ENCODE measurements at regions not wholly inside any gene's neighbourhood (a gene's known extent, or its start where the extent isn't known, plus 50 kb on each side); places are given as distances from the start of the nearest gene placed in this dataset.

DNA sequence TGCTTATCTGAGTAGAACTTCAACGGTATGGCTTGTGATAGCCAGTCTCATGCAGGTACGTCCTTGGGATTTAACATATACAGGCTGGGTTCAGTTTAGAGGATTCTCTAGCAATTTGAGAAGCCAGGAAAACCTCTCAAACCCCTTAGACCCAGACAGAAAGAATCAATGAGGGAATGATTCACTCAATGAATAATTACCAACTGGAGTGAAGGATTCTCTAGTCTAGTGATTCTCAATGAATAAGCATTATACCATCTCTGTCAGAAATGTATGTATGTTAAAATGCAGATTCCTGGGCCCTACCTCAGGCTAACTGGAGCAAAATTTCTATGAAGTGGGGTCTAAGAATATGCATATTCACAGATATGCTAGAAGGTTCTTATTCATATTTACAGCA lies 54.5 kb upstream of the APP start:
- POLR2A ChIA-PET = no interaction called here
- no peak overlapping the region for H3K4me3 ChIP-seq (ENCODE audit: low read depth in 2 of 2, low read length in 2 of 2)
- TF ChIP-seq TCF7L2 (IDR thresholded peaks at IDR 0.05; ENCODE audit: low read depth, low read length) = no peak
- no peak for TF ChIP-seq POLR2AphosphoS5 (IDR thresholded peaks at IDR 0.05; ENCODE audit: low read depth, low read length)
- TF ChIP-seq, protein P1, sequence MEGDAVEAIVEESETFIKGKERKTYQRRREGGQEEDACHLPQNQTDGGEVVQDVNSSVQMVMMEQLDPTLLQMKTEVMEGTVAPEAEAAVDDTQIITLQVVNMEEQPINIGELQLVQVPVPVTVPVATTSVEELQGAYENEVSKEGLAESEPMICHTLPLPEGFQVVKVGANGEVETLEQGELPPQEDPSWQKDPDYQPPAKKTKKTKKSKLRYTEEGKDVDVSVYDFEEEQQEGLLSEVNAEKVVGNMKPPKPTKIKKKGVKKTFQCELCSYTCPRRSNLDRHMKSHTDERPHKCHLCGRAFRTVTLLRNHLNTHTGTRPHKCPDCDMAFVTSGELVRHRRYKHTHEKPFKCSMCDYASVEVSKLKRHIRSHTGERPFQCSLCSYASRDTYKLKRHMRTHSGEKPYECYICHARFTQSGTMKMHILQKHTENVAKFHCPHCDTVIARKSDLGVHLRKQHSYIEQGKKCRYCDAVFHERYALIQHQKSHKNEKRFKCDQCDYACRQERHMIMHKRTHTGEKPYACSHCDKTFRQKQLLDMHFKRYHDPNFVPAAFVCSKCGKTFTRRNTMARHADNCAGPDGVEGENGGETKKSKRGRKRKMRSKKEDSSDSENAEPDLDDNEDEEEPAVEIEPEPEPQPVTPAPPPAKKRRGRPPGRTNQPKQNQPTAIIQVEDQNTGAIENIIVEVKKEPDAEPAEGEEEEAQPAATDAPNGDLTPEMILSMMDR (IDR thresholded peaks at IDR 0.05) = no peak
- TF ChIP-seq, protein P2, sequence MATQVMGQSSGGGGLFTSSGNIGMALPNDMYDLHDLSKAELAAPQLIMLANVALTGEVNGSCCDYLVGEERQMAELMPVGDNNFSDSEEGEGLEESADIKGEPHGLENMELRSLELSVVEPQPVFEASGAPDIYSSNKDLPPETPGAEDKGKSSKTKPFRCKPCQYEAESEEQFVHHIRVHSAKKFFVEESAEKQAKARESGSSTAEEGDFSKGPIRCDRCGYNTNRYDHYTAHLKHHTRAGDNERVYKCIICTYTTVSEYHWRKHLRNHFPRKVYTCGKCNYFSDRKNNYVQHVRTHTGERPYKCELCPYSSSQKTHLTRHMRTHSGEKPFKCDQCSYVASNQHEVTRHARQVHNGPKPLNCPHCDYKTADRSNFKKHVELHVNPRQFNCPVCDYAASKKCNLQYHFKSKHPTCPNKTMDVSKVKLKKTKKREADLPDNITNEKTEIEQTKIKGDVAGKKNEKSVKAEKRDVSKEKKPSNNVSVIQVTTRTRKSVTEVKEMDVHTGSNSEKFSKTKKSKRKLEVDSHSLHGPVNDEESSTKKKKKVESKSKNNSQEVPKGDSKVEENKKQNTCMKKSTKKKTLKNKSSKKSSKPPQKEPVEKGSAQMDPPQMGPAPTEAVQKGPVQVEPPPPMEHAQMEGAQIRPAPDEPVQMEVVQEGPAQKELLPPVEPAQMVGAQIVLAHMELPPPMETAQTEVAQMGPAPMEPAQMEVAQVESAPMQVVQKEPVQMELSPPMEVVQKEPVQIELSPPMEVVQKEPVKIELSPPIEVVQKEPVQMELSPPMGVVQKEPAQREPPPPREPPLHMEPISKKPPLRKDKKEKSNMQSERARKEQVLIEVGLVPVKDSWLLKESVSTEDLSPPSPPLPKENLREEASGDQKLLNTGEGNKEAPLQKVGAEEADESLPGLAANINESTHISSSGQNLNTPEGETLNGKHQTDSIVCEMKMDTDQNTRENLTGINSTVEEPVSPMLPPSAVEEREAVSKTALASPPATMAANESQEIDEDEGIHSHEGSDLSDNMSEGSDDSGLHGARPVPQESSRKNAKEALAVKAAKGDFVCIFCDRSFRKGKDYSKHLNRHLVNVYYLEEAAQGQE (IDR thresholded peaks at IDR 0.05; ENCODE audit: insufficient read depth in 1 of 2, low read depth in 2 of 2, low read length in 1 of 2) = no peak
- TF ChIP-seq SIN3A (IDR thresholded peaks at IDR 0.05; ENCODE audit: borderline replicate concordance, insufficient read depth, low read depth, low read length) = no peak
- H3K27ac ChIP-seq (ENCODE audit: low read length) = no peak overlapping the region
- no peak for DNase-seq (ENCODE audit: low read depth, low spot score)
- H3K4me1 ChIP-seq (ENCODE audit: control insufficient read depth, insufficient read depth, low read length) = no peaks in the 10 kb centered on the region
- intact Hi-C loops (cut with micrococcal nuclease; ENCODE audit: unreplicated experiment) (no loop called here), in situ Hi-C loops (cut with HindIII; ENCODE audit: low pct_unique_long_range_greater_than_20kb, low sequenced_read_pairs) (no loop called here)
- CTCF ChIA-PET = no interaction called here
- BruUV-seq (replicated peaks) = no TSS peak
- no peaks in the 10 kb centered on the region for H3K9me3 ChIP-seq (ENCODE audit: control insufficient read depth, insufficient read depth, low read depth, low read length)
- no peak for ATAC-seq
- no peaks in the 10 kb centered on the region for H3K27me3 ChIP-seq (ENCODE audit: control insufficient read depth, insufficient read depth, low read length)
- H3K36me3 ChIP-seq (ENCODE audit: control insufficient read depth, insufficient read depth, low read length) = no peaks in the 10 kb centered on the region

DNA sequence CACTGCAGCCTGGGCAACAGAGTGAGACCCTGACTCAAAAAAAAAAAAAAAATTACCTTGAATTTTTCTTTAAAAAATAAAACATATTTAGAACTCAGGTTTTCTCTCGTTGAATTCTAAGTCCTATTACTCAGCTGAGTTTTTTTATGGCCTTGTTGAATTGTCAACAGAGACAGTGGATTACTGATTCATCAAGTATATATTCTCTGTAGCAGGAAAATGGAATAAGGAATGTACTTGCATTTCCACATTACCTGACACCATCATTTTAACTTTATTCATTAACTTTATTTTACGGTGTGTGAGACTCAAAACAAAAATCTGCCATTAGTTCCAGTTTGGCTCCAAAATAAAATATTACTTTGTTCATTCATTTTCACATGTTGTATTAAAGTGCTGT lies 53.8 kb upstream of the APP start:
- H3K27me3 ChIP-seq (ENCODE audit: control insufficient read depth, insufficient read depth, low read length) = no peaks in the 10 kb centered on the region
- no peaks in the 10 kb centered on the region for H3K4me1 ChIP-seq (ENCODE audit: control insufficient read depth, insufficient read depth, low read length)
- no peaks in the 10 kb centered on the region for H3K36me3 ChIP-seq (ENCODE audit: control insufficient read depth, insufficient read depth, low read length)
- intact Hi-C loops (cut with micrococcal nuclease; ENCODE audit: unreplicated experiment) = no loop called here
- no peak overlapping the region for H3K27ac ChIP-seq (ENCODE audit: low read length)
- ATAC-seq (no peak), DNase-seq (ENCODE audit: low read depth, low spot score) (no peak)
- in situ Hi-C loops (cut with HindIII; ENCODE audit: low pct_unique_long_range_greater_than_20kb, low sequenced_read_pairs) = no loop called here
- ChIA-PET POLR2A (interaction anchor here (0.7 kb wide), 1 partner anchor 106 kb away, joined by 7 read pairs; no protein-coding TSS in a partner anchor), CTCF (no interaction called here)
- BruUV-seq (replicated peaks) = no TSS peak
- no peaks in the 10 kb centered on the region for H3K9me3 ChIP-seq (ENCODE audit: control insufficient read depth, insufficient read depth, low read depth, low read length)
- no peak overlapping the region for H3K4me3 ChIP-seq (ENCODE audit: low read depth in 2 of 2, low read length in 2 of 2)
- TF ChIP-seq, protein P1 (IDR thresholded peaks at IDR 0.05) = no peak
- TF ChIP-seq TCF7L2 (IDR thresholded peaks at IDR 0.05; ENCODE audit: low read depth, low read length) (no peak), POLR2AphosphoS5 (IDR thresholded peaks at IDR 0.05; ENCODE audit: low read depth, low read length) (no peak), SIN3A (IDR thresholded peaks at IDR 0.05; ENCODE audit: borderline replicate concordance, insufficient read depth, low read depth, low read length) (no peak)
- TF ChIP-seq, protein P2 (IDR thresholded peaks at IDR 0.05; ENCODE audit: insufficient read depth in 1 of 2, low read depth in 2 of 2, low read length in 1 of 2) = no peak

Data from Panc1 (cell line).